BLaER1 treated with 17β-estradiol and CSF1 and Interleukin-3, amounts not matched to agents 10 nM and 100 nM (cell line): ENCODE measurements at regions not wholly inside any gene's neighbourhood (a gene's known extent, or its start where the extent isn't known, plus 50 kb on each side); places are given as distances from the start of the nearest gene placed in this dataset.

ENCODE experiments used
- H3K27ac ChIP-seq, 11 experiments: shearing (Covaris generic); formaldehyde crosslinking; 2 replicates each; pipeline ENCODE4 v1.8.1; 2022
- H3K27me3 ChIP-seq, 11 experiments: shearing (Covaris generic); formaldehyde crosslinking; 2 replicates each; pipeline ENCODE4 v1.8.1; 2022
- H3K36me3 ChIP-seq, 11 experiments: shearing (Covaris generic); formaldehyde crosslinking; 2 replicates each; pipeline ENCODE4 v1.8.1; 2022
- H3K4me1 ChIP-seq, 10 experiments: shearing (Covaris generic); formaldehyde crosslinking; 2 replicates each; pipeline ENCODE4 v1.8.1; 2022
- H3K4me2 ChIP-seq, 11 experiments: shearing (Covaris generic); formaldehyde crosslinking; 2 replicates each; pipeline ENCODE4 v1.8.1; 2022
- H3K4me3 ChIP-seq, 10 experiments: shearing (Covaris generic); formaldehyde crosslinking; 2 replicates each; pipeline ENCODE4 v1.8.1; 2022
- H3K9ac ChIP-seq, 11 experiments: shearing (Covaris generic); formaldehyde crosslinking; 2 replicates each; pipeline ENCODE4 v1.8.1; 2022
- H3K9me3 ChIP-seq, 11 experiments: shearing (Covaris generic); formaldehyde crosslinking; replicated peaks in 1 of 11; 2 replicates each; pipeline ENCODE4 v1.8.1; 2022
- H4K20me1 ChIP-seq, 11 experiments: shearing (Covaris generic); formaldehyde crosslinking; 2 replicates each; pipeline ENCODE4 v1.8.1; 2022
- Cebpa-rat ChIP-seq, 11 experiments: shearing (Covaris generic); IDR thresholded peaks; 2 replicates each; pipeline ENCODE4 v1.8.1; 2022

DNA sequence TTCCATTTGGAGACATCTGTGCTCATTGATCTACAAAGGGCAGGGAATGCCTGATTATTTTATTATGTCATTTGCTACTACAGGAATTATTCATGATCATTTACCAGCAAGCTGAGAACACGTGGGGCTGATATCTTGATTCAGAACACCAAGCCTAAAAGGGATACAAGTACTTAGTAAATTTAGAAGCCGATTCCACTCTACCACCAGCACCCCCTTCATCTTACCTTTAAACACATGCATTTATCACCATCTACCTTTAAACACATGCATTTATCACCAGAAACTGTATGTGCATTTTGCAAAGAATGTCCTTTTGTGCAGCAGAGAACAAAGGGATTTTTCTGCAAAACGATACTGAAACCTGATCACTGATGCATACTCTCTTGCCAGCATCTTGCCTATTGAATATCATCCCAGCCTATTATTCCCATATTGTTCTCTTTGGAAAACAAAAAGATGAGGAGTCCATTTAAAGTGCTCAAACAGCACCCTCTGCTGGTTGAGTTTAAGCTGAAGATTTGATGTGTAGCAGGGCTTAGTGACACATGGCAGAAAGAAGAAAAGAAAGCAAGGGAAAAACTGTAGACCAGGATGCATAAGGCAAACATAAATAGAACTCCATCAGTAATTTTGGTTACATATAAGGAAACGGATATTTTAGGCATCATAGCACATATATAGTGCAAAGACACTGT is 132.6 kb upstream of the PLEKHG7 start:
- Histone ChIP-seq H3K4me1 (peaks cover 36 to 53% (median 47%) of the 10 kb centered on the region in 10 experiments), H3K27ac (peak overlapping the region in 9 of 11 experiments; percentile 36 to 74 (median 63); a peak in 16 of 22 replicates), H3K9me3 (peaks cover 0 to 22% (median 11%) of the 10 kb centered on the region in 11 experiments; a peak in 16 of 22 replicates), H3K4me2 (peak overlapping the region; percentile 18 to 46 (median 31); a peak in 19 of 22 replicates), H3K4me3 (no peak overlapping the region), H3K27me3 (no peaks in the 10 kb centered on the region), H4K20me1 (no peaks in the 10 kb centered on the region), H3K9ac (peak overlapping the region in 6 of 11 experiments; percentile 17 to 66 (median 42); a peak in 7 of 22 replicates), H3K36me3 (no peaks in the 10 kb centered on the region)
- TF ChIP-seq Cebpa-rat (IDR thresholded peaks at IDR 0.05): no peak

DNA sequence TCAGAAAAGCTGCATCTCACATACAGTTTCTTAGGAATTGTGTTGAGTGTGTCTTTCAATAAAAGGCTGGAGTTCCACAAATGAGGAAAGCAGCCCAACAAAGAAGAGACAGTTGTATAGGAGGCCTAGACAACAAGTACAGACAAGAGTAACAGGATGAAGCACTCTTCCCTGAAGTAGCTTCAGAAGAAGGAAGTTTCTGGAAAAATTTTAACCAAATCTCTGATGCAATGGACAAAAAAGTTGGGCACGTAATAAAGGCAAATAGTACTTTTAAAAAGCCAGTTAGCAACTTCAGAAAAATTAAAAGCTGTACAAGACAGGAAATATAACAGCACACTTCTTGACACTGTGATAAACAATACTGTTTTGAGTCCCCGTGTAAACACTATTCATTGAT is 134.1 kb upstream of the PLEKHG7 start:
- Histone ChIP-seq H3K4me2 (peak overlapping the region in 4 of 11 experiments; percentile 6 to 46 (median 26); a peak in 4 of 22 replicates), H3K27me3 (no peaks in the 10 kb centered on the region), H4K20me1 (no peaks in the 10 kb centered on the region), H3K36me3 (no peaks in the 10 kb centered on the region), H3K4me1 (peaks cover 22 to 45% (median 33%) of the 10 kb centered on the region in 10 experiments), H3K9ac (0 out of 22 replicates have a peak overlapping the region, but pooled peaks of 1 of the 11 experiments have one; percentile 5), H3K9me3 (peaks cover 0 to 25% (median 15%) of the 10 kb centered on the region in 11 experiments; a peak in 16 of 22 replicates), H3K27ac (peak overlapping the region in 8 of 11 experiments; percentile 2 to 74 (median 42); a peak in 11 of 22 replicates), H3K4me3 (no peak overlapping the region)
- no peak for TF ChIP-seq Cebpa-rat (IDR thresholded peaks at IDR 0.05)

DNA sequence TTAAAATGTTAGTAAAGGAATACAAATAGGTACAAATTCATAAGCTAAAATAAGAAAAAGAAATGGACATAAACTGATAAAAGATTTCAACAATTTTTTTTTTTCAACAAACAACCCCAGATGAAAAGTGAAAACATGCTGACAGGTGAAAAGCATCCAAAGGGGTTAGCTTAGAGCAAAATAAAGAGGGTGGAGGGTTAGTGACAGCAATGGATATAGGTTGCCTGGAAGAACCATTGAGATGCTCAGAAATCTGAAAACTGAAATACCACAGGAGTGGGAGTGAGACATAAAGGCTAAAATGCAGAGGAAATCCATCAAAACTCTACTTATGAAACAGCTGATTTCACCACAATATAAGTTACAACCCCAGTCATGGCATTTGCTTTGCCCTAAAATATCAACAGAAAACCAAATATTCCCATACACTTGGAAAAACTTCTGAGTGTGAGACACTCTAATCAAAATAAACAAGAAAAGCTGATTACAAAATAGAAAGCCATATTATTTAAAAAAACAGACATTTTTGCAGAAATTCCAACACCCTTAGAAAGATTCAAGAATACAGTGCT is 136.3 kb upstream of the PLEKHG7 start:
- no peak overlapping the region for H3K4me2 ChIP-seq
- no peaks in the 10 kb centered on the region for H3K27me3 ChIP-seq
- H3K4me3 ChIP-seq: no peak overlapping the region
- no peak overlapping the region for H3K9ac ChIP-seq
- no peaks in the 10 kb centered on the region for H3K36me3 ChIP-seq
- no peak overlapping the region for H3K27ac ChIP-seq
- H4K20me1 ChIP-seq: no peaks in the 10 kb centered on the region
- H3K9me3 ChIP-seq: peaks cover 0 to 21% (median 10%) of the 10 kb centered on the region in 11 experiments; a peak in 16 of 22 replicates
- peaks cover 21 to 41% (median 26%) of the 10 kb centered on the region in 10 experiments for H3K4me1 ChIP-seq
- TF ChIP-seq Cebpa-rat (IDR thresholded peaks at IDR 0.05): no peak

DNA sequence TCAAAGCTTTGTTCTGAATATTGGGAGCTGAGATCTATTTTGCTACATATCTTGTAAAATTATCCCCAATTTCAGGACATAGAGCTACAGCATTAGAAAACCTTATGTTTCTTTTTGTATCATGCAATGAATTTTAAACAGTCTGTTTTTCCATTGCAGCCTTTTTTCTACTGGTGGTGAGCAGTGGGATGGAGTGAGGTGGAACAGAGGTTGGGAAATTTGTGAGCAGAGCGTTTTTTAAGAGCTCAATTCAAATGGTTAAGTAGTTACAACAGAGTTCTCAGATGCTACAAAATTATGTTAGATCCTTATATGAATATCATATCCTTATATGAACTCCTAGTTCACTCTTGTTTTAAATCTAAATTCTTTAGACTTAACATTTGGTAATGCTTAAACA is 139.0 kb upstream of the PLEKHG7 start:
- Histone ChIP-seq H3K27me3 (no peaks in the 10 kb centered on the region), H3K36me3 (no peaks in the 10 kb centered on the region), H3K9ac (no peak overlapping the region), H4K20me1 (no peaks in the 10 kb centered on the region), H3K4me1 (peaks cover 0 to 14% (median 4%) of the 10 kb centered on the region in 10 experiments; a peak in 11 of 20 replicates), H3K4me3 (no peak overlapping the region), H3K9me3 (peaks cover 0 to 25% (median 14%) of the 10 kb centered on the region in 11 experiments; a peak in 18 of 22 replicates), H3K4me2 (0 out of 22 replicates have a peak overlapping the region, but pooled peaks of 1 of the 11 experiments have one; percentile 19), H3K27ac (peak overlapping the region in 1 of 11 experiments; percentile 4; a peak in 1 of 22 replicates)
- TF ChIP-seq Cebpa-rat (IDR thresholded peaks at IDR 0.05): no peak

DNA sequence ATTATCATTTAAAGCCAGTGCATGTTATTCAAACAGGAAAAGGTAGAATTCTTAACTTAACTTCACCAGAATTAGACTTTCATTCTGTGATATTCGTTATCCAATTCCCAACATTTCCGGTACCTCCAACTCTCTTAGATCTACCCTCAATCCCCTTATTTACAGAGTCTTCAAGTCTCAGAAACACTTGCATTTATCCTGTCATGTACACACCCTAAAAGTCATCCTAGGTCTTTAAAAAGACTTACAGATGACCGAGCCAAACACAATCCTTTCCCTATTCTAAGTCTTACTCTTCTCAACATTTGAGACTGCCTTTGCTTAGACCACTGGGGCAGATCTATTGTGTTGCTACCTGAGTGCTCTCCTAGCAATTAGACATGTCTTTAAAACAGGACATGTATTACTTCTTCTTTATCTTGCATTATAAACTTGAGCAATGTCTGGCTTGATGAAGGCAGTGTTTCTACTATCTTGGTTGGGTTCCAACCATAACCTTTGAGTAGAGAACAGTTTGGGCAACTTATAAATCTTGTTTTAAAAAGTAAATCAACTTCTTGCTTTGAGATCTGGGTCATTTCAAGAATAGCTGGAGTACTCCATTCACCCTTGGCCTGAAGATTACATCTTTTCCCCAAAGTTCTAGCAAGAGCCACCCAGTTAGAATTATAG is 140.6 kb upstream of the PLEKHG7 start:
- H3K4me3 ChIP-seq: no peak overlapping the region
- H3K9me3 ChIP-seq: peaks cover 0 to 25% (median 14%) of the 10 kb centered on the region in 11 experiments; a peak in 18 of 22 replicates
- no peaks in the 10 kb centered on the region for H3K36me3 ChIP-seq
- H3K4me1 ChIP-seq: peaks cover 0 to 8% (median 0%) of the 10 kb centered on the region in 10 experiments; a peak in 5 of 20 replicates
- H3K4me2 ChIP-seq: no peak overlapping the region
- H4K20me1 ChIP-seq: no peaks in the 10 kb centered on the region
- H3K9ac ChIP-seq: no peak overlapping the region
- no peak for TF ChIP-seq Cebpa-rat (IDR thresholded peaks at IDR 0.05)
- no peak overlapping the region; a peak in 1 of 22 replicates for H3K27ac ChIP-seq
- H3K27me3 ChIP-seq: no peaks in the 10 kb centered on the region

DNA sequence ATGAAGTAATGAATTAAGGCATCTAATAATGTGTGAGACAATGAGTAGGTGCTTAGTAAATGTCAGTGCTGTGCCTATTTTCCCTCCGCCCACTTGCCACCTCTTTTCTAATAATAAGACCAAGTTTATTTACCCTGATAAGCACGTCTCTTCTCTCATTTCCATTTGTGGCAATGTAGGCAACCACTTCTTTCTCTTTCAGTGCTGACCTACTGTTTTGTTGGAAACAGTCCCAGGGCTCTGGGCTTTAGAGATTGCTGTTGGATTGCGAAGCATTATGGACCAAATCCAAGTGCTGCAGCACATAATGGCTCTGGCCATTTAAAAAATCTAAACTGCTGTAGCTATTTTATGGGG is 141.3 kb upstream of the PLEKHG7 start:
- no peaks in the 10 kb centered on the region for H4K20me1 ChIP-seq
- H3K4me3 ChIP-seq: no peak overlapping the region
- H3K27ac ChIP-seq: no peak overlapping the region
- H3K36me3 ChIP-seq: no peaks in the 10 kb centered on the region
- H3K27me3 ChIP-seq: no peaks in the 10 kb centered on the region
- peaks cover 0 to 14% (median 4%) of the 10 kb centered on the region in 10 experiments; a peak in 11 of 20 replicates for H3K4me1 ChIP-seq
- H3K9me3 ChIP-seq: peaks cover 0 to 19% (median 16%) of the 10 kb centered on the region in 11 experiments; a peak in 18 of 22 replicates
- no peak for TF ChIP-seq Cebpa-rat (IDR thresholded peaks at IDR 0.05)
- peak overlapping the region in 1 of 11 experiments; percentile 1; a peak in 1 of 22 replicates for H3K4me2 ChIP-seq
- no peak overlapping the region for H3K9ac ChIP-seq

DNA sequence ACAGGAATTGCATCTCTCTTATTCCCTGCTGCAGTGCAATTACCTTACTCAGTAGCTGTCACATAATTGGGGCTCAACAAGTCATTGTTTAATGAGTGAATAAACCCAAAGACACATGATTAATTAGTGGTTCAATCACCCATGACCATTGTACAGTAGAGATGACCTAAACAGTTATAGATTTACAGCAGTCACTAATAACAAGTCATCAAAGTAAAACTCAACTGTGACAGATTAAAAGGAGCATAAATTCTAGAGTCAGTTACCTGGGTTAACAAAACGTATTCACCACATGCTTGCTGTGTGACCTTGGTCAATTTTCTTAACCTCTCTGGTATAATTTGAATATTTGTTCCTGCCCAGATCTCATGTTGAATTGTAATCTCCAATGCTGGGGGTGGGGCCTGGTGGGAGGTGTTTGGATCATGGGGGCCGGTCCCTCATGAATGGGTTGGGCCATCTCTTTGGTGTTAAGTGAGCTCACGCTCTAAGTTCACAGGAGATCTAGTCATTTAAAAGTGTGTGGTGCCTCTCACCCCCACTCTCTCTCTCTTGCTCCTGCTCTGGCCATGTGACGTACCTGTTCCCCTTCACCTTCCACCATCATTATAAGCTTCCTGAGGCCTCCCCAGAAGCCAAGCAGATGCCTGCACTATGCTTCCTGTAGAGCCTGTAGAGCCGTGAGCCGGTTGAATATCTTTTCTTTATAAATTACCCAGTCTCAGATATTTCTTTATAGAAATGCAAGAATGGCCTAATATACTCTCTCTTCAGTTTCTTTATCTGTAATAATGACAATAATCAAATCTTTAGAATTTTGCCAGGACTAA is 141.9 kb upstream of the PLEKHG7 start:
- Histone ChIP-seq H3K9me3 (peaks cover 0 to 17% (median 12%) of the 10 kb centered on the region in 11 experiments; a peak in 18 of 22 replicates), H4K20me1 (no peaks in the 10 kb centered on the region), H3K4me3 (no peak overlapping the region), H3K9ac (no peak overlapping the region), H3K4me1 (peaks cover 0 to 20% (median 10%) of the 10 kb centered on the region in 10 experiments; a peak in 16 of 20 replicates), H3K4me2 (no peak overlapping the region), H3K36me3 (no peaks in the 10 kb centered on the region), H3K27ac (no peak overlapping the region), H3K27me3 (no peaks in the 10 kb centered on the region)
- TF ChIP-seq Cebpa-rat (IDR thresholded peaks at IDR 0.05): no peak

DNA sequence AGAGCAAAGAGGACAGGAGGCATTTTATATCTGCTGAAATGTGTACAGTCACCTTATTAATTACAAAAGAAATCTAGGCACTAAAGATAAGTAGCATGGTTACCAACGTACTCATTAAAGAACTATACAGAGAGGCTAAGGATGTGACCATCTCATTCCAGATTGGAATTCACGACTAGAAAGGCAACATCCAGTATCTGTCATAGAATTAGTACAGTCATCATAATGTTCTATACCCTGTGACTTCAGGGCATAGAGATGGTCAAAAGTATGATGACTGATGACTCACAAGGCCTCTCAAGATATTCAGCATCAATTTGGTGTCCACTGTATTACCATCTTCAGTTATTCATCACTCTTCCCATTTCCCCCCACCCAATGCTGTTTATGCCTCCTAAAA is 144.0 kb upstream of the PLEKHG7 start:
- Histone ChIP-seq H3K4me1 (peaks cover 15 to 37% (median 28%) of the 10 kb centered on the region in 10 experiments; a peak in 19 of 20 replicates), H3K9ac (no peak overlapping the region), H3K4me3 (no peak overlapping the region), H3K4me2 (peak overlapping the region in 1 of 11 experiments; percentile 8; a peak in 1 of 22 replicates), H3K27ac (no peak overlapping the region), H3K9me3 (peaks cover 0 to 10% (median 3%) of the 10 kb centered on the region in 11 experiments; a peak in 6 of 22 replicates), H3K27me3 (no peaks in the 10 kb centered on the region), H3K36me3 (no peaks in the 10 kb centered on the region), H4K20me1 (no peaks in the 10 kb centered on the region)
- no peak for TF ChIP-seq Cebpa-rat (IDR thresholded peaks at IDR 0.05)
